H1 (cell line): ENCODE measurements at regions not wholly inside any gene's neighbourhood (a gene's known extent, or its start where the extent isn't known, plus 50 kb on each side); places are given as distances from the start of the nearest gene placed in this dataset.

Source experiments
- BACH1 ChIP-seq: IDR thresholded peaks from 2 replicates; pipeline ENCODE4 v1.6.1; 2012; ENCODE audit warnings: low read length, improper control_type of control experiment
- CBX8 ChIP-seq: fragments of 300-800, 300-1000 bp; sonication (generic); IDR thresholded peaks from 2 replicates; pipeline ENCODE4 v1.7.1; 2016; ENCODE audit warnings: low read depth, low read length, borderline replicate concordance
- RAD21 ChIP-seq, 2 experiments: IDR thresholded peaks in 1 of 2; conservative IDR thresholded peaks in 1 of 2; 2 replicates each; pipeline ENCODE4 v1.6.1; 2011; ENCODE audit warnings: low read depth in 2 of 2, low read length in 2 of 2, improper control_type of control experiment in 1 of 2, inconsistent platforms in 1 of 2, mild to moderate bottlenecking in 1 of 2, moderate library complexity in 1 of 2
- RNF2 ChIP-seq: fragments of 200-900, 300-1000 bp; sonication (generic); IDR thresholded peaks from 2 replicates; pipeline ENCODE4 v1.7.1; 2016; ENCODE audit warnings: borderline replicate concordance, low read depth, mild to moderate bottlenecking, antibody characterized with exemption, low read length; ENCODE audit not compliant: poor library complexity, severe bottlenecking; ENCODE audit errors: missing control alignments
- SUZ12 ChIP-seq: fragments of 200-600 bp; sonication (generic); IDR thresholded peaks from 2 replicates; pipeline ENCODE4 v1.6.1; 2012; ENCODE audit warnings: mild to moderate bottlenecking, inconsistent platforms, low read length, moderate library complexity, mixed read lengths
- TEAD4 ChIP-seq: IDR thresholded peaks from 2 replicates; pipeline ENCODE4 v1.6.1; 2012; ENCODE audit warnings: low read depth, low read length, inconsistent platforms, mixed read lengths
- TF ChIP-seq, protein P1 (sequence below): fragments of 300-600 bp; sonication (generic); IDR thresholded peaks from 2 replicates; pipeline ENCODE4 v1.7.1; 2012; ENCODE audit warnings: low read length, moderate library complexity, mild to moderate bottlenecking, inconsistent platforms; ENCODE audit not compliant: insufficient replicate concordance

DNA sequence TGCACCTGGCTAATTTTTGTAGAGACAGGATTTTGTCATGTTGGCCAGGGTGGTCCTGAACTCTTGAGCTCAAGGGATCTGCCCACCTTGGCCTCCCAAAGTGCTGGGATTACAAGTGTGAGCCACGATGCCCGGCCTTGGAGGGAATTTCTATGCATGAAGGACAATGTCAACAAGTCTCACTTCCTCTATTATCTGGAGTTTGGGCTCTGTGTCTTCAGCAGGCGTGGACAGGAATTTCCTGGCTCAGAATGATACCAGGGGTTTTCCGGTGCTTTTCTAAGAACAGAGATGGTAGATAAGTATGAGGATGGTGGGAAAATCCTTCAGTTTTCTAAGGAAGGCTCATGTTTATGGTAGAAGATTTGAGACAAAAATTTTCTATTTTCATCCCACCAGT, 75.0 kb upstream of the CCDC60 start (continued):
- TF ChIP-seq BACH1 (no peak), RNF2 (no peak), SUZ12 (no peak), CBX8 (no peak), TEAD4 (no peak), RAD21 (IDR thresholded peaks at IDR 0.05 in 1 of 2, conservative IDR thresholded peaks at IDR 0.05 in 1 of 2; ENCODE audit: low read depth in 2 of 2, low read length in 2 of 2) (no peak)
- TF ChIP-seq, protein P1, sequence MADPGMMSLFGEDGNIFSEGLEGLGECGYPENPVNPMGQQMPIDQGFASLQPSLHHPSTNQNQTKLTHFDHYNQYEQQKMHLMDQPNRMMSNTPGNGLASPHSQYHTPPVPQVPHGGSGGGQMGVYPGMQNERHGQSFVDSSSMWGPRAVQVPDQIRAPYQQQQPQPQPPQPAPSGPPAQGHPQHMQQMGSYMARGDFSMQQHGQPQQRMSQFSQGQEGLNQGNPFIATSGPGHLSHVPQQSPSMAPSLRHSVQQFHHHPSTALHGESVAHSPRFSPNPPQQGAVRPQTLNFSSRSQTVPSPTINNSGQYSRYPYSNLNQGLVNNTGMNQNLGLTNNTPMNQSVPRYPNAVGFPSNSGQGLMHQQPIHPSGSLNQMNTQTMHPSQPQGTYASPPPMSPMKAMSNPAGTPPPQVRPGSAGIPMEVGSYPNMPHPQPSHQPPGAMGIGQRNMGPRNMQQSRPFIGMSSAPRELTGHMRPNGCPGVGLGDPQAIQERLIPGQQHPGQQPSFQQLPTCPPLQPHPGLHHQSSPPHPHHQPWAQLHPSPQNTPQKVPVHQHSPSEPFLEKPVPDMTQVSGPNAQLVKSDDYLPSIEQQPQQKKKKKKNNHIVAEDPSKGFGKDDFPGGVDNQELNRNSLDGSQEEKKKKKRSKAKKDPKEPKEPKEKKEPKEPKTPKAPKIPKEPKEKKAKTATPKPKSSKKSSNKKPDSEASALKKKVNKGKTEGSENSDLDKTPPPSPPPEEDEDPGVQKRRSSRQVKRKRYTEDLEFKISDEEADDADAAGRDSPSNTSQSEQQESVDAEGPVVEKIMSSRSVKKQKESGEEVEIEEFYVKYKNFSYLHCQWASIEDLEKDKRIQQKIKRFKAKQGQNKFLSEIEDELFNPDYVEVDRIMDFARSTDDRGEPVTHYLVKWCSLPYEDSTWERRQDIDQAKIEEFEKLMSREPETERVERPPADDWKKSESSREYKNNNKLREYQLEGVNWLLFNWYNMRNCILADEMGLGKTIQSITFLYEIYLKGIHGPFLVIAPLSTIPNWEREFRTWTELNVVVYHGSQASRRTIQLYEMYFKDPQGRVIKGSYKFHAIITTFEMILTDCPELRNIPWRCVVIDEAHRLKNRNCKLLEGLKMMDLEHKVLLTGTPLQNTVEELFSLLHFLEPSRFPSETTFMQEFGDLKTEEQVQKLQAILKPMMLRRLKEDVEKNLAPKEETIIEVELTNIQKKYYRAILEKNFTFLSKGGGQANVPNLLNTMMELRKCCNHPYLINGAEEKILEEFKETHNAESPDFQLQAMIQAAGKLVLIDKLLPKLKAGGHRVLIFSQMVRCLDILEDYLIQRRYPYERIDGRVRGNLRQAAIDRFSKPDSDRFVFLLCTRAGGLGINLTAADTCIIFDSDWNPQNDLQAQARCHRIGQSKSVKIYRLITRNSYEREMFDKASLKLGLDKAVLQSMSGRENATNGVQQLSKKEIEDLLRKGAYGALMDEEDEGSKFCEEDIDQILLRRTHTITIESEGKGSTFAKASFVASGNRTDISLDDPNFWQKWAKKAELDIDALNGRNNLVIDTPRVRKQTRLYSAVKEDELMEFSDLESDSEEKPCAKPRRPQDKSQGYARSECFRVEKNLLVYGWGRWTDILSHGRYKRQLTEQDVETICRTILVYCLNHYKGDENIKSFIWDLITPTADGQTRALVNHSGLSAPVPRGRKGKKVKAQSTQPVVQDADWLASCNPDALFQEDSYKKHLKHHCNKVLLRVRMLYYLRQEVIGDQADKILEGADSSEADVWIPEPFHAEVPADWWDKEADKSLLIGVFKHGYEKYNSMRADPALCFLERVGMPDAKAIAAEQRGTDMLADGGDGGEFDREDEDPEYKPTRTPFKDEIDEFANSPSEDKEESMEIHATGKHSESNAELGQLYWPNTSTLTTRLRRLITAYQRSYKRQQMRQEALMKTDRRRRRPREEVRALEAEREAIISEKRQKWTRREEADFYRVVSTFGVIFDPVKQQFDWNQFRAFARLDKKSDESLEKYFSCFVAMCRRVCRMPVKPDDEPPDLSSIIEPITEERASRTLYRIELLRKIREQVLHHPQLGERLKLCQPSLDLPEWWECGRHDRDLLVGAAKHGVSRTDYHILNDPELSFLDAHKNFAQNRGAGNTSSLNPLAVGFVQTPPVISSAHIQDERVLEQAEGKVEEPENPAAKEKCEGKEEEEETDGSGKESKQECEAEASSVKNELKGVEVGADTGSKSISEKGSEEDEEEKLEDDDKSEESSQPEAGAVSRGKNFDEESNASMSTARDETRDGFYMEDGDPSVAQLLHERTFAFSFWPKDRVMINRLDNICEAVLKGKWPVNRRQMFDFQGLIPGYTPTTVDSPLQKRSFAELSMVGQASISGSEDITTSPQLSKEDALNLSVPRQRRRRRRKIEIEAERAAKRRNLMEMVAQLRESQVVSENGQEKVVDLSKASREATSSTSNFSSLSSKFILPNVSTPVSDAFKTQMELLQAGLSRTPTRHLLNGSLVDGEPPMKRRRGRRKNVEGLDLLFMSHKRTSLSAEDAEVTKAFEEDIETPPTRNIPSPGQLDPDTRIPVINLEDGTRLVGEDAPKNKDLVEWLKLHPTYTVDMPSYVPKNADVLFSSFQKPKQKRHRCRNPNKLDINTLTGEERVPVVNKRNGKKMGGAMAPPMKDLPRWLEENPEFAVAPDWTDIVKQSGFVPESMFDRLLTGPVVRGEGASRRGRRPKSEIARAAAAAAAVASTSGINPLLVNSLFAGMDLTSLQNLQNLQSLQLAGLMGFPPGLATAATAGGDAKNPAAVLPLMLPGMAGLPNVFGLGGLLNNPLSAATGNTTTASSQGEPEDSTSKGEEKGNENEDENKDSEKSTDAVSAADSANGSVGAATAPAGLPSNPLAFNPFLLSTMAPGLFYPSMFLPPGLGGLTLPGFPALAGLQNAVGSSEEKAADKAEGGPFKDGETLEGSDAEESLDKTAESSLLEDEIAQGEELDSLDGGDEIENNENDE: no peak
